Lower lobe of right lung (tissue), 2 donors: ENCODE measurements at regions not wholly inside any gene's neighbourhood (a gene's known extent, or its start where the extent isn't known, plus 50 kb on each side); places are given as distances from the start of the nearest gene placed in this dataset.

Source experiments
- ATAC-seq, 2 donors: fragments of 200-7000 bp; cut with Tn5 transposase; one replicate each; pipeline ENCODE4 v1.9.1; 2020 to 2022; ENCODE audit warnings: mild to moderate bottlenecking in 2 of 2, moderate library complexity in 2 of 2
- DNase-seq: peaks from one replicate; pipeline ENCODE4 v3.0.0-alpha.2; 2020
- H3K27ac ChIP-seq: fragments of 200-600 bp; one replicate; pipeline ENCODE4 v1.8.0; 2022
- H3K27me3 ChIP-seq: fragments of 200-600 bp; one replicate; pipeline ENCODE4 v1.8.0; 2022; ENCODE audit warnings: low read depth
- H3K36me3 ChIP-seq: fragments of 200-600 bp; one replicate; pipeline ENCODE4 v1.8.0; 2022; ENCODE audit warnings: mild to moderate bottlenecking
- H3K4me1 ChIP-seq: fragments of 200-600 bp; one replicate; pipeline ENCODE4 v1.8.0; 2022
- H3K4me3 ChIP-seq: fragments of 200-600 bp; one replicate; pipeline ENCODE4 v1.8.0; 2022; ENCODE audit warnings: mild to moderate bottlenecking
- H3K9me3 ChIP-seq: fragments of 200-600 bp; one replicate; pipeline ENCODE4 v1.8.0; 2022
- CTCF ChIP-seq: fragments of 200-600 bp; IDR thresholded peaks from one replicate; pipeline ENCODE4 v1.8.0; 2022; ENCODE audit warnings: antibody characterized with exemption, mild to moderate bottlenecking
- intact Hi-C: fragments of 100-400 bp; cut with DNase I; formaldehyde crosslinking; loops from one replicate; pipeline ENCODE4 v1.11.0; 2022
- donor health status: DM: no; HTN: yes; CAD: no; lungs with severe emphysema.

GRCh38 chr20:17044891-17045290, 181.9 kb upstream of the PCSK2 start:
- TF ChIP-seq CTCF = no peak
- Histone ChIP-seq H3K36me3 (no peaks in the 10 kb centered on the region), H3K9me3 (no peaks in the 10 kb centered on the region), H3K4me1 (no peaks in the 10 kb centered on the region), H3K4me3 (no peak overlapping the region), H3K27me3 (no peaks in the 10 kb centered on the region), H3K27ac (no peak overlapping the region)
- intact Hi-C loops = no loop called here
- ATAC-seq = no peak
- DNase-seq = no peak

DNA sequence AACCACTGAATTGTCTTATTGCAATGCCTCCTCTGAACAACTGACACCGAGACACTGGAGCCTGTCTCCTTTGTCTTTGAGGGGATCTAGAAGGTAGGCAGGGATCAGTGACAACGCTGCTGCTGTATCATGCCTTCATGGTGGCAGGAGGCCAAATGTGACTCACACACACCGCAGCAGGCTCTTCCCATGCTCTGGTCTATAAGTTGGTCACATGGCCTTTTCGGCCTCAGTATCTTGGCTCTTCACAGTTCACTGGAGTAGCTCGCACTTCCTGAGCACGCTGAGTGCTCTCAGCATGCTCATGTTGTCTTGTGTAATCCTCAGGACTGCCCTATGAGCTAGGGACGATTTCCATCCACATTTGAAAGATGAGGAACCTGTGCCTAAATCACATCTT, 167.4 kb upstream of the PCSK2 start:
- Histone ChIP-seq H3K36me3 (no peaks in the 10 kb centered on the region), H3K27me3 (no peaks in the 10 kb centered on the region), H3K4me1 (no peaks in the 10 kb centered on the region), H3K9me3 (peaks cover 6% of the 10 kb centered on the region), H3K4me3 (no peak overlapping the region), H3K27ac (no peak overlapping the region)
- intact Hi-C loops = no loop called here
- peak; percentile 41 for ATAC-seq
- no peak for TF ChIP-seq CTCF
- no peak for DNase-seq

DNA sequence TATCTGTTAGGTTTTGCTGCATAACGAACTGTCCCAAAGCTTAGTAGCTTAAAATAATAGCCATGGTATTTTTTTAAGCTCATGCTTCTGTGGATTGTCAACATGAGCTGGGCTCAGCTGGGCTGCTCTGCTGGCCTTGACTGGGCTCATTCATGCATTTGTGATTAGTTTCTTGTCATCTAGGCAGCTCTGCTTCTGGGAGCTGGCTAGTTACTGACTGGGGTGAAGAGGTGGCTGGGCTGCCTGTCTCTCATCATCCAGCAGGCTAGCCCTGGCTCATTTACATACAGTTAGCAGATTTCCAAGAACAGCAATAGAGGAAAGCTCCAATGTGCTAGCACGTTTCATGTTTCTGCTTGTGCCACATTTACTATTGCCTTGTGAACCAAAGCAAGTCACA, 165.1 kb upstream of the PCSK2 start:
- H3K27me3 ChIP-seq = no peaks in the 10 kb centered on the region
- no peaks in the 10 kb centered on the region for H3K36me3 ChIP-seq
- intact Hi-C loops = no loop called here
- DNase-seq (no peak), ATAC-seq (no peak)
- TF ChIP-seq CTCF = no peak
- no peak overlapping the region for H3K27ac ChIP-seq
- H3K4me1 ChIP-seq = no peaks in the 10 kb centered on the region
- peaks cover 6% of the 10 kb centered on the region for H3K9me3 ChIP-seq
- no peak overlapping the region for H3K4me3 ChIP-seq

DNA sequence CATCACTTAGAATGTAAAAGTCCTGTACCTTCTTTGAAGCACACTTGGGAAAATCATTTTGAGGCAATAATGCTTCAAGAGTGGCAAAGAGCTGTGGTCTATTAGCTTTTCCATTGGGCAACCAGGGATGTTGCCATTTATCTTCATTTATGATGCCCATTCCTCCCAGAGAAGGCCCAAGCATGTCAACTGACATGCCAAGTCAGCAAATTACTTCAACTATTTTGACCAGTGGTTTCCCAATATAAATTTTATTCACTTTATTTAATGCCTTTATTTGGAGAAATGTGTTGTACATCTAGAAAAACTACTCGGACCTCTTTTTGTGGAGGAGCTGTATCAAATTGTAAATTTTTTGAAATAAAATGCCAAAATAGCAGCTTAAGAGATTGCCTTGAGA, 164.1 kb upstream of the PCSK2 start:
- H3K4me1 ChIP-seq = no peaks in the 10 kb centered on the region
- no peak for TF ChIP-seq CTCF
- no peak overlapping the region for H3K4me3 ChIP-seq
- H3K27me3 ChIP-seq = no peaks in the 10 kb centered on the region
- no peak for ATAC-seq
- H3K27ac ChIP-seq = no peak overlapping the region
- H3K9me3 ChIP-seq = peaks cover under 1% of the 10 kb centered on the region
- no peaks in the 10 kb centered on the region for H3K36me3 ChIP-seq
- intact Hi-C loops = no loop called here
- DNase-seq = no peak

DNA sequence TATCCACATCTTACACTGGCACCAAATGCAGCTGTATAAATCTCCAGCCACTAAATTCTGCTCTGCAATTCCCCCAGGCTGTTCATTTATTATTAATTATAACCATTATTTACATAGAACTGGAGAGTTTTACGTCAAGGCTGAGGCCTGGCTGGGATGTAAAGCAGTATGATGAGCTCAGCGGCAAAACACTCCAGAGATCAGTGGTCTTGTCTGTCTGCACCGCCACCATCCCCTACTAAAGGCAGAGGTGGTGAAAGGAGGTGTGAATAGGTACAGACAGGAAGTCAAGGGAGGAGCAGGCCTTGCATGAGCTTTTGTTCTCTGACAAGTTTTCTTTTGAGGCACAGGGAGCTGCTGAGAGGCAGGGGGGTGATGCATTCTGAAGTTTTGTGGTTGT, 159.9 kb upstream of the PCSK2 start:
- no peaks in the 10 kb centered on the region for H3K27me3 ChIP-seq
- TF ChIP-seq CTCF = no peak
- ATAC-seq = no peak
- DNase-seq = no peak
- no peak overlapping the region for H3K4me3 ChIP-seq
- H3K4me1 ChIP-seq = no peaks in the 10 kb centered on the region
- H3K27ac ChIP-seq = no peak overlapping the region
- no peaks in the 10 kb centered on the region for H3K36me3 ChIP-seq
- H3K9me3 ChIP-seq = no peaks in the 10 kb centered on the region
- intact Hi-C loops = no loop called here

- Histone ChIP-seq H3K9me3 (no peaks in the 10 kb centered on the region), H3K4me1 (no peaks in the 10 kb centered on the region), H3K27me3 (no peaks in the 10 kb centered on the region), H3K36me3 (no peaks in the 10 kb centered on the region), H3K4me3 (no peak overlapping the region), H3K27ac (no peak overlapping the region)
- no peak for ATAC-seq
- no peak for DNase-seq
- intact Hi-C loops = no loop called here
- no peak for TF ChIP-seq CTCF
Measured at GRCh38 chr20:17068084-17068711, 158.6 kb upstream of the PCSK2 start.
